ENCODE measurements at regions not wholly inside any gene's neighbourhood (a gene's known extent, or its start where the extent isn't known, plus 50 kb on each side); places are given as distances from the start of the nearest gene placed in this dataset.

DNA sequence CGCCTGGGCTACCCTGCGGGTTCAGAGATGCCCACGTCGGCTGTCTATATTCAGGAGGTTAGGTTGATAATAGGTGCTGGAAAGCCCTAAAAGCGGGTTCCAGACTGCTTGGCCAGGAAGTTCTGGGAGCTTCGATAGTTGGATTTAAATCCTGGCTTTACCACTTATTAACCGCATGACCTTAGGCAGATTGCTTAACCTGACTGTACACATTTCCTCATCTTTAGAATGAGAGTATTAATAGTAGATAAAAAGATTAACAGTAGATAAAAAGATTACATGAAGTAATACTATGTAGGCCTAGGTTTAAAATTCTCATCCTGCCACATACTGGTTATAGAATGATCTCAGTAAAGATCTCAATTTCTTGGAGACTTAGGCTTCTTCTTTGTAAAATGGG is 75.0 kb upstream of the ESX1 start:
- ChIA-PET CTCF (no interaction called here), POLR2A (ENCODE audit: unreplicated experiment) (no interaction called here)
- Histone ChIP-seq H2AK9ac (replicated peaks; ENCODE audit: low read depth, low read length, poor library complexity) (no peak overlapping the region), H3K23ac (ENCODE audit: low read depth, low read length) (no peak overlapping the region), H3K27me3 (ENCODE audit: control insufficient read depth, insufficient read depth, low read length) (no peaks in the 10 kb centered on the region), H4K5ac (ENCODE audit: low read depth, low read length) (no peak overlapping the region), H2BK120ac (ENCODE audit: low read depth, low read length) (peak overlapping the region; percentile 97), H3K36me3 (ENCODE audit: control insufficient read depth, insufficient read depth, low read length) (no peaks in the 10 kb centered on the region), H3K9ac (ENCODE audit: low read depth, low read length) (no peak overlapping the region), H3K14ac (replicated peaks; ENCODE audit: low read depth, low read length) (0 out of 2 replicates have a peak overlapping the region, but pooled peaks have one; percentile 93), H4K8ac (ENCODE audit: low read depth in 2 of 2, low read length in 2 of 2) (peak overlapping the region in 1 of 2 experiments; percentile 92; a peak in 1 of 4 replicates), H2BK20ac (ENCODE audit: low read depth, low read length) (peak overlapping the region; percentile 98), H3K56ac (ENCODE audit: extremely low read depth, insufficient read depth, low read length) (no peak overlapping the region), H3K4me2 (ENCODE audit: low read depth, low read length) (no peak overlapping the region), H2BK15ac (ENCODE audit: low read depth, low read length) (peak overlapping the region; percentile 79; the same call in 1 of the 3 replicates), H3K4ac (ENCODE audit: low read depth, low read length) (peak overlapping the region; percentile 81), H3K4me1 (ENCODE audit: control insufficient read depth, insufficient read depth, low read length) (peaks cover 3% of the 10 kb centered on the region), H3K79me1 (ENCODE audit: low read depth in 1 of 2, low read length in 2 of 2) (no peaks in the 10 kb centered on the region), H4K91ac (ENCODE audit: insufficient read depth, low read depth, low read length) (peak overlapping the region; percentile 89; the same call in 1 of the 2 replicates), H3K9me1 (ENCODE audit: insufficient read depth, low read length) (peaks cover 9% of the 10 kb centered on the region), H3K18ac (ENCODE audit: low read depth, low read length) (no peak overlapping the region), H3K4me3 (ENCODE audit: insufficient read depth, low read depth, low read length) (no peak overlapping the region), H2AK5ac (ENCODE audit: low read depth, low read length) (no peak overlapping the region; the same call in 1 of the 2 replicates), H2BK5ac (ENCODE audit: low read depth, low read length, poor library complexity, severe bottlenecking) (no peak overlapping the region), H2AFZ (replicated peaks; ENCODE audit: low read length, poor library complexity) (no peak overlapping the region), H4K20me1 (ENCODE audit: insufficient read depth, low read length) (no peaks in the 10 kb centered on the region), H3K27ac (ENCODE audit: insufficient read depth, low read length) (no peak overlapping the region), H3K9me3 (ENCODE audit: control insufficient read depth, insufficient read depth, low read length) (no peaks in the 10 kb centered on the region)
- TF ChIP-seq, protein P1, sequence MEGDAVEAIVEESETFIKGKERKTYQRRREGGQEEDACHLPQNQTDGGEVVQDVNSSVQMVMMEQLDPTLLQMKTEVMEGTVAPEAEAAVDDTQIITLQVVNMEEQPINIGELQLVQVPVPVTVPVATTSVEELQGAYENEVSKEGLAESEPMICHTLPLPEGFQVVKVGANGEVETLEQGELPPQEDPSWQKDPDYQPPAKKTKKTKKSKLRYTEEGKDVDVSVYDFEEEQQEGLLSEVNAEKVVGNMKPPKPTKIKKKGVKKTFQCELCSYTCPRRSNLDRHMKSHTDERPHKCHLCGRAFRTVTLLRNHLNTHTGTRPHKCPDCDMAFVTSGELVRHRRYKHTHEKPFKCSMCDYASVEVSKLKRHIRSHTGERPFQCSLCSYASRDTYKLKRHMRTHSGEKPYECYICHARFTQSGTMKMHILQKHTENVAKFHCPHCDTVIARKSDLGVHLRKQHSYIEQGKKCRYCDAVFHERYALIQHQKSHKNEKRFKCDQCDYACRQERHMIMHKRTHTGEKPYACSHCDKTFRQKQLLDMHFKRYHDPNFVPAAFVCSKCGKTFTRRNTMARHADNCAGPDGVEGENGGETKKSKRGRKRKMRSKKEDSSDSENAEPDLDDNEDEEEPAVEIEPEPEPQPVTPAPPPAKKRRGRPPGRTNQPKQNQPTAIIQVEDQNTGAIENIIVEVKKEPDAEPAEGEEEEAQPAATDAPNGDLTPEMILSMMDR (conservative IDR thresholded peaks at IDR 0.05; ENCODE audit: low read depth, low read length) = no peak
- TF ChIP-seq MAFK (IDR thresholded peaks at IDR 0.05; ENCODE audit: low read depth, low read length) (no peak), SMC3 (IDR thresholded peaks at IDR 0.05; ENCODE audit: low read depth, low read length) (no peak), CEBPB (IDR thresholded peaks at IDR 0.05; ENCODE audit: low read depth, low read length) (no peak), POLR2A (IDR thresholded peaks at IDR 0.05; ENCODE audit: low read depth, low read length) (no peak), CHD1 (IDR thresholded peaks at IDR 0.05; ENCODE audit: low read depth, low read length) (no peak), NFE2L2 (IDR thresholded peaks at IDR 0.05; ENCODE audit: low read depth, low read length) (no peak), FOS (IDR thresholded peaks at IDR 0.05; ENCODE audit: low read depth, low read length) (no peak), BHLHE40 (IDR thresholded peaks at IDR 0.05; ENCODE audit: low read depth, low read length) (no peak), MAZ (IDR thresholded peaks at IDR 0.05; ENCODE audit: borderline replicate concordance, low read depth, low read length) (no peak)
- TF ChIP-seq, protein P2, sequence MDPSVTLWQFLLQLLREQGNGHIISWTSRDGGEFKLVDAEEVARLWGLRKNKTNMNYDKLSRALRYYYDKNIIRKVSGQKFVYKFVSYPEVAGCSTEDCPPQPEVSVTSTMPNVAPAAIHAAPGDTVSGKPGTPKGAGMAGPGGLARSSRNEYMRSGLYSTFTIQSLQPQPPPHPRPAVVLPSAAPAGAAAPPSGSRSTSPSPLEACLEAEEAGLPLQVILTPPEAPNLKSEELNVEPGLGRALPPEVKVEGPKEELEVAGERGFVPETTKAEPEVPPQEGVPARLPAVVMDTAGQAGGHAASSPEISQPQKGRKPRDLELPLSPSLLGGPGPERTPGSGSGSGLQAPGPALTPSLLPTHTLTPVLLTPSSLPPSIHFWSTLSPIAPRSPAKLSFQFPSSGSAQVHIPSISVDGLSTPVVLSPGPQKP (IDR thresholded peaks at IDR 0.05; ENCODE audit: borderline replicate concordance, low read depth, low read length) = no peak
- no peak for DNase-seq
- no peak for ATAC-seq (ENCODE audit: low read depth)
- intact Hi-C loops (cut with micrococcal nuclease) (no loop called here), in situ Hi-C loops (cut with MboI; ENCODE audit: low sequenced_read_pairs) (no loop called here), dilution Hi-C loops (cut with HindIII; ENCODE audit: low sequenced_read_pairs, unreplicated experiment) (no loop called here)
- no TSS peak for BruUV-seq (replicated peaks)
- WGBS, 2 experiments (ENCODE audit: extremely low coverage in 2 of 2, insufficient read length in 1 of 2) = no CpG with 5 or more reads among the region's 7 CpGs

Measured in IMR-90 (cell line).